C4-2B (cell line): ENCODE measurements at regions not wholly inside any gene's neighbourhood (a gene's known extent, or its start where the extent isn't known, plus 50 kb on each side); places are given as distances from the start of the nearest gene placed in this dataset.

Source experiments
- ZFX ChIP-seq: fragments of 450-650 bp; IDR thresholded peaks from 2 replicates; pipeline ENCODE4 v1.6.1; 2017
- TF ChIP-seq, protein P1 (sequence below): fragments of 450-650 bp; conservative IDR thresholded peaks from 2 replicates; pipeline ENCODE4 v1.5.1; 2017; ENCODE audit warnings: mild to moderate bottlenecking

DNA sequence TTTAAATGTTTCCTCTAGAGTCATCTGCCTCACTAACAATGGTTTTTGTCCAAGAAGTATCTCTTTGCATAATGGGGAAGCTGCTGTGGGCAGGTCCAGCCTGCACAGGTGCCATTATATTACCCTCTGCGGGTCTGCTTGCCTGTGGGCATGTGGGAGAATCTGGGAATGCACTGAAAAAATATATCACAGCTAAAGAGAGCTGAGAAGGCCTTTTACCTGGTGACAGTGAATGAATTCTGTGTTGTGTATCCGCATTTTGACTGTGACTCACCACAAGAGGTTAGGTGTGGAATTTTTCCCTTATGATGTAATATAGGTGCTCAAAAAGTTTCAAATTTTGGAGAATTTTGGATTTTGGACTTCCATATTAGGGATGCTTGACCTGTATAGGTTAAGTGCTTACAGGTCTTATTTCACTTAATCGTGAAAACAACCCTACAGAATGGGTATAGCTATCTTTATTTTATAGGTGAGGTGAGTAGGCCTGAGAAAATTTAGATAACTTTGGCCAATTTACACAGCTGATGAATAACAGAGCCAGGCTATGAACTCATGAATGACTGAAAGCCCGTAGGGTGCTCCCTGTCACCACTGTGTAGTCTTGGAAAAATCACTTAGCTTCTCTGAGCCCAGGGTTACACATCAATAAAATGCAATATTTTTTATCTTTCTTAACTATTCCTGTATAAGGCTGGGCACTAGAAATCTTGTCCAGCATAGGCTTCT lies 198.0 kb upstream of the EPHA5 start:
- TF ChIP-seq, protein P1, sequence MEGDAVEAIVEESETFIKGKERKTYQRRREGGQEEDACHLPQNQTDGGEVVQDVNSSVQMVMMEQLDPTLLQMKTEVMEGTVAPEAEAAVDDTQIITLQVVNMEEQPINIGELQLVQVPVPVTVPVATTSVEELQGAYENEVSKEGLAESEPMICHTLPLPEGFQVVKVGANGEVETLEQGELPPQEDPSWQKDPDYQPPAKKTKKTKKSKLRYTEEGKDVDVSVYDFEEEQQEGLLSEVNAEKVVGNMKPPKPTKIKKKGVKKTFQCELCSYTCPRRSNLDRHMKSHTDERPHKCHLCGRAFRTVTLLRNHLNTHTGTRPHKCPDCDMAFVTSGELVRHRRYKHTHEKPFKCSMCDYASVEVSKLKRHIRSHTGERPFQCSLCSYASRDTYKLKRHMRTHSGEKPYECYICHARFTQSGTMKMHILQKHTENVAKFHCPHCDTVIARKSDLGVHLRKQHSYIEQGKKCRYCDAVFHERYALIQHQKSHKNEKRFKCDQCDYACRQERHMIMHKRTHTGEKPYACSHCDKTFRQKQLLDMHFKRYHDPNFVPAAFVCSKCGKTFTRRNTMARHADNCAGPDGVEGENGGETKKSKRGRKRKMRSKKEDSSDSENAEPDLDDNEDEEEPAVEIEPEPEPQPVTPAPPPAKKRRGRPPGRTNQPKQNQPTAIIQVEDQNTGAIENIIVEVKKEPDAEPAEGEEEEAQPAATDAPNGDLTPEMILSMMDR = no peak
- TF ChIP-seq ZFX = no peak
